PC-3 (cell line): ENCODE measurements at regions not wholly inside any gene's neighbourhood (a gene's known extent, or its start where the extent isn't known, plus 50 kb on each side); places are given as distances from the start of the nearest gene placed in this dataset.

ENCODE experiments used
- ATAC-seq: fragments of 200-7000 bp; cut with Tn5 transposase; 2 replicates; pipeline ENCODE4 v1.9.1; 2020; ENCODE audit warnings: mild to moderate bottlenecking, moderate library complexity
- BruUV-seq: library from RNA; stranded (reverse); fragments of 400-500 nt; replicated peaks from 2 replicates; lab custom pipeline; 2021; lab: Mats Ljungman, UMichigan
- CTCF ChIA-PET: fragments of 300-600 bp; sonication (Branson Sonifier 250); formaldehyde crosslinking; loops from one replicate; lab custom pipeline; 2022; ENCODE audit warnings: antibody characterized with exemption; lab: Charles Lee
- POLR2A ChIA-PET: fragments of 300-600 bp; sonication (Branson Sonifier 250); formaldehyde crosslinking; loops from one replicate; lab custom pipeline; 2022; ENCODE audit warnings: antibody characterized with exemption; ENCODE audit not compliant: unreplicated experiment; lab: Charles Lee
- DNase-seq: peaks from one replicate; pipeline ENCODE4 v3.0.0-alpha.2; 2015
- H2AFZ ChIP-seq: fragments of 300-600 bp; sonication (generic); 2 replicates; pipeline ENCODE4 v1.6.0; 2016; ENCODE audit warnings: antibody characterized with exemption, low read length
- H3F3A ChIP-seq: fragments of 300-600 bp; sonication (generic); one replicate; pipeline ENCODE4 v1.6.0; 2017; ENCODE audit warnings: antibody characterized with exemption, low read length, control low read depth, mild to moderate bottlenecking; ENCODE audit not compliant: unreplicated experiment
- H3K27ac ChIP-seq: fragments of 300-600 bp; sonication (generic); 2 replicates; pipeline ENCODE4 v1.5.1; 2016; ENCODE audit warnings: mild to moderate bottlenecking, low read length
- H3K27me3 ChIP-seq: fragments of 300-600 bp; sonication (generic); 2 replicates; pipeline ENCODE4 v1.6.1; 2016; ENCODE audit warnings: low read length, mixed read lengths
- H3K36me3 ChIP-seq: fragments of 300-600 bp; sonication (generic); 2 replicates; pipeline ENCODE4 v1.6.1; 2016; ENCODE audit warnings: low read depth, mixed run types, low read length, mixed read lengths
- H3K4me1 ChIP-seq: fragments of 300-600 bp; sonication (generic); 2 replicates; pipeline ENCODE4 v1.5.1; 2016; ENCODE audit warnings: low read length; ENCODE audit not compliant: insufficient read depth
- H3K4me2 ChIP-seq: fragments of 300-600 bp; sonication (generic); 2 replicates; pipeline ENCODE4 v1.6.0; 2016; ENCODE audit warnings: low read length
- H3K4me3 ChIP-seq: fragments of 300-600 bp; sonication (generic); 2 replicates; pipeline ENCODE4 v1.5.1; 2016; ENCODE audit warnings: mild to moderate bottlenecking, low read length, mixed read lengths
- H3K79me2 ChIP-seq: fragments of 300-600 bp; sonication (generic); 2 replicates; pipeline ENCODE4 v1.6.1; 2017; ENCODE audit warnings: low read length, mixed read lengths
- H3K9ac ChIP-seq: fragments of 300-600 bp; sonication (generic); 2 replicates; pipeline ENCODE4 v1.6.0; 2016; ENCODE audit warnings: mild to moderate bottlenecking, low read length
- H3K9me2 ChIP-seq: fragments of 300-600 bp; sonication (generic); replicated peaks from 2 replicates; pipeline ENCODE4 v1.6.1; 2016; ENCODE audit warnings: mixed run types, low read length, mixed read lengths
- H3K9me3 ChIP-seq: fragments of 300-600 bp; sonication (generic); 2 replicates; pipeline ENCODE4 v1.6.1; 2016; ENCODE audit warnings: low read length, mixed read lengths
- H4K20me1 ChIP-seq: fragments of 300-600 bp; sonication (generic); 2 replicates; pipeline ENCODE4 v1.6.1; 2016; ENCODE audit warnings: low read length, mixed read lengths
- EZH2 ChIP-seq: fragments of 300-600 bp; sonication (generic); IDR thresholded peaks from one replicate; pipeline ENCODE4 v1.6.1; 2017; ENCODE audit warnings: antibody characterized with exemption, mild to moderate bottlenecking, low read length; ENCODE audit not compliant: unreplicated experiment
- EZH2phosphoT487 ChIP-seq: fragments of 300-600 bp; sonication (generic); IDR thresholded peaks from 2 replicates; pipeline ENCODE4 v1.6.1; 2018; ENCODE audit warnings: mild to moderate bottlenecking, antibody characterized with exemption, low read length, borderline replicate concordance
- intact Hi-C: fragments of 100-400 bp; cut with micrococcal nuclease; formaldehyde crosslinking; loops from 2 replicates; pipeline ENCODE4 v1.9.0; 2023
- TF ChIP-seq, protein P1 (sequence below): fragments of 300-600 bp; sonication (generic); conservative IDR thresholded peaks from 2 replicates; pipeline ENCODE4 v1.5.1; 2017; ENCODE audit warnings: antibody characterized with exemption, low read depth, mild to moderate bottlenecking, low read length

DNA sequence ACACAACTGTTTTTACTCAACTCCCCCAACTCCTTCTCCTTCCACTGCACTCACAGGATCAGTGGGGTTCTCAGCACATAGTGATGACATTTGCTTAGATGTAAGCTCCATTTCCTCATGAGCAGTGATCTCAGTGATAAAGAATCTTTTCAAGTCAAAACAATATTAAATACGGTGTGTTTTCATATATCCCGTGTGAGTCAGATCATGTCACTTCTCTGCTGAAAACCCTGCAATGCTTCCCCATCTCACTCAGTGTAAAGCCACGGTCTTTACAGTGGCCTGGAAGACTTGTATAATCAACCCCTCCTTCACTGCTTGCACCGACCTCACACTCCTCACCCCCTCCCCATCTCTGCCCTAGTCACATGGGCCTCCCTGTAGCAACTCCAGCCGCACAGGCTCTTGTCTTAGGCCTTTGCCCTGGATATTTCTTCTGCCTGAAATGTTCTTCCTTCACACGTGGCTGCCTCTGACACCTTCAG lies 149.7 kb upstream of the ARHGAP5 start:
- DNase-seq (peak; percentile 72), ATAC-seq (peak; percentile 91)
- Histone ChIP-seq H3K4me3 (no peak overlapping the region), H2AFZ (peak overlapping the region; percentile 35; the same call in 1 of the 2 replicates), H3K27ac (peak overlapping the region; percentile 12; the same call in 1 of the 2 replicates), H3F3A (no peaks in the 10 kb centered on the region), H3K27me3 (no peaks in the 10 kb centered on the region), H4K20me1 (no peaks in the 10 kb centered on the region), H3K4me1 (peaks cover 20% of the 10 kb centered on the region; the same call in 1 of the 2 replicates), H3K36me3 (no peaks in the 10 kb centered on the region), H3K79me2 (no peaks in the 10 kb centered on the region), H3K4me2 (peak overlapping the region; percentile 18), H3K9me2 (no peaks in the 10 kb centered on the region), H3K9ac (no peak overlapping the region), H3K9me3 (no peaks in the 10 kb centered on the region)
- no peak for TF ChIP-seq EZH2
- TF ChIP-seq, protein P1, sequence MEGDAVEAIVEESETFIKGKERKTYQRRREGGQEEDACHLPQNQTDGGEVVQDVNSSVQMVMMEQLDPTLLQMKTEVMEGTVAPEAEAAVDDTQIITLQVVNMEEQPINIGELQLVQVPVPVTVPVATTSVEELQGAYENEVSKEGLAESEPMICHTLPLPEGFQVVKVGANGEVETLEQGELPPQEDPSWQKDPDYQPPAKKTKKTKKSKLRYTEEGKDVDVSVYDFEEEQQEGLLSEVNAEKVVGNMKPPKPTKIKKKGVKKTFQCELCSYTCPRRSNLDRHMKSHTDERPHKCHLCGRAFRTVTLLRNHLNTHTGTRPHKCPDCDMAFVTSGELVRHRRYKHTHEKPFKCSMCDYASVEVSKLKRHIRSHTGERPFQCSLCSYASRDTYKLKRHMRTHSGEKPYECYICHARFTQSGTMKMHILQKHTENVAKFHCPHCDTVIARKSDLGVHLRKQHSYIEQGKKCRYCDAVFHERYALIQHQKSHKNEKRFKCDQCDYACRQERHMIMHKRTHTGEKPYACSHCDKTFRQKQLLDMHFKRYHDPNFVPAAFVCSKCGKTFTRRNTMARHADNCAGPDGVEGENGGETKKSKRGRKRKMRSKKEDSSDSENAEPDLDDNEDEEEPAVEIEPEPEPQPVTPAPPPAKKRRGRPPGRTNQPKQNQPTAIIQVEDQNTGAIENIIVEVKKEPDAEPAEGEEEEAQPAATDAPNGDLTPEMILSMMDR, result no peak
- no peak for TF ChIP-seq EZH2phosphoT487
- no TSS peak for BruUV-seq
- POLR2A ChIA-PET, result interaction anchor here (0.6 to 0.7 kb wide), 2 partner anchors 149 to 524 kb away, joined by 4 read pairs; partner anchors contain the start of gene ARHGAP5
- intact Hi-C loops, result loop anchor here (2.0 to 5.0 kb wide), 4 partner anchors 55 to 455 kb away; no protein-coding TSS in a partner anchor
- CTCF ChIA-PET, result interaction anchor here (0.5 to 0.8 kb wide), 6 partner anchors 91 to 542 kb away, joined by 3 to 4 read pairs (median 4); no protein-coding TSS in a partner anchor

GRCh38 chr14:31930070-31930469 lies 147.0 kb upstream of the ARHGAP5 start:
- H3K27ac ChIP-seq, result peak overlapping the region; percentile 35
- ATAC-seq, result no peak
- BruUV-seq, result no TSS peak
- CTCF ChIA-PET, result no interaction called here
- DNase-seq, result no peak
- intact Hi-C loops, result no loop called here
- H3K4me1 ChIP-seq, result peaks cover 39% of the 10 kb centered on the region
- H3K4me2 ChIP-seq, result no peak overlapping the region
- H3K9me2 ChIP-seq, result no peaks in the 10 kb centered on the region
- no peaks in the 10 kb centered on the region for H3K27me3 ChIP-seq
- H3K36me3 ChIP-seq, result no peaks in the 10 kb centered on the region
- POLR2A ChIA-PET, result no interaction called here
- H4K20me1 ChIP-seq, result no peaks in the 10 kb centered on the region
- TF ChIP-seq, protein P1, result no peak
- TF ChIP-seq EZH2phosphoT487 (no peak), EZH2 (no peak)
- no peak overlapping the region for H3K9ac ChIP-seq
- H3F3A ChIP-seq, result no peaks in the 10 kb centered on the region
- H3K79me2 ChIP-seq, result no peaks in the 10 kb centered on the region
- H3K4me3 ChIP-seq, result no peak overlapping the region
- no peaks in the 10 kb centered on the region for H3K9me3 ChIP-seq
- no peak overlapping the region for H2AFZ ChIP-seq

GRCh38 chr14:31930493-31931240 lies 146.4 kb upstream of the ARHGAP5 start:
- Histone ChIP-seq H3K9me2 (no peaks in the 10 kb centered on the region), H3K27me3 (no peaks in the 10 kb centered on the region), H3K9ac (no peak overlapping the region), H4K20me1 (no peaks in the 10 kb centered on the region), H3K27ac (peak overlapping the region; percentile 35), H3F3A (no peaks in the 10 kb centered on the region), H3K4me3 (no peak overlapping the region), H3K4me2 (no peak overlapping the region), H3K79me2 (no peaks in the 10 kb centered on the region), H3K9me3 (no peaks in the 10 kb centered on the region), H2AFZ (no peak overlapping the region), H3K4me1 (peaks cover 40% of the 10 kb centered on the region), H3K36me3 (no peaks in the 10 kb centered on the region)
- no TSS peak for BruUV-seq
- DNase-seq (peak; percentile 70), ATAC-seq (peak; percentile 16)
- ChIA-PET CTCF (no interaction called here), POLR2A (no interaction called here)
- no peak for TF ChIP-seq EZH2
- no peak for TF ChIP-seq EZH2phosphoT487
- TF ChIP-seq, protein P1, result no peak
- intact Hi-C loops, result no loop called here
